Pulmonary artery endothelial cell (primary cell): ENCODE measurements at regions not wholly inside any gene's neighbourhood (a gene's known extent, or its start where the extent isn't known, plus 50 kb on each side); places are given as distances from the start of the nearest gene placed in this dataset.
"Not testable (repeated sequence)": the region's sequence is repeated elsewhere in the genome, so short reads cannot be mapped to it uniquely, and the experiment has no call there.

Source experiments
- DNase-seq: peaks from one replicate; pipeline ENCODE4 v3.0.0-alpha.2; 2011; ENCODE audit warnings: low read depth, low spot score

DNA sequence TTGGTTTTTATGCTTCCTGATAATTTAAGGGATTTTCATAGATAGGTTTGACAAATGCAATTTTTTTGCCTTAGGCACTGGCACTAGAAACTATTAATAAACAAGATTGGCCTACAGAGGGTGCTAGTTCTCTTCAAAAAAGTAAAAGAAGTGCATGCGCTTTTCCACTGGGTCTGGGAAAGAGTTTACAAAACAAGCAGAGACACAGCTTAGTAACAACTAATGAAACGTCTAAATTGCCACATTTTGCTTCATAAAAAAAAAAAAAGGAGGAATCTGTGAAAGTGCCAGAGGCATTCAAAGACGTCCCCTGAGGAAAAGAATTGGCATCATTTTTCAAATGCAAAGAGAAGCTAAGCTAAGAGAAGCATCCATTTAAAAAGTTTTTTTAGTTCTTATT, 58.3 kb upstream of the EEA1 start:
- peak; percentile 55 for DNase-seq

DNA sequence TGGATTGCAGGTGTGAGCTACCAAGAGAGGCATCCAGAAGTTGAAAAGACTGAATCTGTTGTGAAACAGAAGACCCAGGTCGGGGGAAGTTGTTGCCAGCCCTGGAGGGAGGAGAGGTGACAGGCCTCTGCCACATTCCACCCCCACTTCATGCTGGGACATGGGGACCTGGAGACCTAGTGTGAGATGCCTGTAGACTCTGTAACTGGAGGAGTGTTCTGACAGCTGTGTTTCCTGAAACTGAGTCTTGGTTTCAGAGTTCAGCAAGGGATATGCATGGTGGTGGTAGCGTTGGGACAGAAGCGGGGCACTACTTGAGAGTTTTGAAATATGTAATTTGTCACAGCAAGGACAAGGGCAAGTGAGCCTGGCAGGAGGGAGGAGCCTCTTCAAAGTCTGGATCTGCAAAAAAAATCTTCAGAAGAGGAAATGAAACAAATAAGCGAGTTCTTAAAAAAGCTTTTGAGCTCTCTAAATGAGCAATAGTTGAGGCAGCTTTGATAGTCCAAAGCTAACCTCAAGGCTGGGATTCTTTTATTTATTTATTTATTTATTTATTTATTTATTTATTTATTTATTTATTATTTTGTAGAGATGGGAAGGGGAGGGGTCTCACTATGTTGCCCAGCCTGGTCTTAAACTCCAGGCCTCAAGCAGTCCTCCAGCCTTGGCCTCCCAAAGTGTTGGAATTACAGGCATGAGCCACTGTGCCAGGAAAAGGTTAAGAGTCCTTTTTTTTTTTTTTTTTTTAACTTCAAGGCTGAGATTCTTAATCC, 58.9 kb upstream of the EEA1 start:
- no peak for DNase-seq

DNA sequence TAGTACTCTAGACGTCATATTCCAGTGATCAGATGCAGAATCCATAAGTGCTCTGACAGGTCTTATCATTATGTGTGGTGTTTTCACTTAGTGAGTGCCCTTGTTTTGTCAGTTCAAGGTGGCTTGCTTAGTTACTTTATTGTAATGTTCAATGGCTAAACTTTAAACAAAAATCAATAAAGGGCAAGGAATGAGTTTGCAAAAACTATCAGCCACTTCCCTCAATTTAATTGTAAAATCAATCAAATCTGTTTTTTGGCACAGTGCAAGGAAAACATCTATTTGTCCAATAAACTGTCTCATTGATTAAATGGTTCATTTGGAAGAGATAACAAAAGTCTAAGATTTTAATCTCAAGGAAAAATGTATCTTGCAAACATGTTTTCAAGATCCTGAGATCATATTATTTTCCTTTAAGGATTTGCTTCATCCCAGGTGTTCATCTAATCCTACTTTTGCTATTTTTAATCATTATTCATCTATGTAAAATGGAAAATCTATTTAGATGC, 59.6 kb upstream of the EEA1 start:
- no peak for DNase-seq

GRCh38 chr12:92989715-92990484, 60.8 kb upstream of the EEA1 start:
- no peak for DNase-seq

- no peak for DNase-seq
These were observed 62.0 kb upstream of the EEA1 start for GRCh38 chr12:92991134-92991533.

DNA sequence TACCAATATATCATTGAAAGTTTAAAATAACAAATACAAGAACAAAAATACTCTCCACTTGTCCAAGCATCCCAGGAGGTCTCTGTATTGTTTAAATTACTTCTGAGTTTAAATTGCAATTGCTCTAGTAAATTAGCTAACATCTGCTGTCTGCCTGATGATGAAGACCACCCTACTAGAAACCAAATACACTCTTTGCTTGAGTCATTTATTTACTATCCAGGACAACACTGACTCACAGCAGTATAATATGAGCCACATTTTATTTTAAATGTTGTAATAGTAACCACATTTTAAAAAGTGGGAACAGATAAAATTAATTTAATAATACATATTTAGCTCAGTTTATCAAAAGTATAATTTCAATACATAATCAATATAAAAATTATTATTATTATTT, 62.9 kb upstream of the EEA1 start:
- DNase-seq, result no peak

- no peak for DNase-seq
These were observed 64.2 kb upstream of the EEA1 start for GRCh38 chr12:92993259-92993658.

DNA sequence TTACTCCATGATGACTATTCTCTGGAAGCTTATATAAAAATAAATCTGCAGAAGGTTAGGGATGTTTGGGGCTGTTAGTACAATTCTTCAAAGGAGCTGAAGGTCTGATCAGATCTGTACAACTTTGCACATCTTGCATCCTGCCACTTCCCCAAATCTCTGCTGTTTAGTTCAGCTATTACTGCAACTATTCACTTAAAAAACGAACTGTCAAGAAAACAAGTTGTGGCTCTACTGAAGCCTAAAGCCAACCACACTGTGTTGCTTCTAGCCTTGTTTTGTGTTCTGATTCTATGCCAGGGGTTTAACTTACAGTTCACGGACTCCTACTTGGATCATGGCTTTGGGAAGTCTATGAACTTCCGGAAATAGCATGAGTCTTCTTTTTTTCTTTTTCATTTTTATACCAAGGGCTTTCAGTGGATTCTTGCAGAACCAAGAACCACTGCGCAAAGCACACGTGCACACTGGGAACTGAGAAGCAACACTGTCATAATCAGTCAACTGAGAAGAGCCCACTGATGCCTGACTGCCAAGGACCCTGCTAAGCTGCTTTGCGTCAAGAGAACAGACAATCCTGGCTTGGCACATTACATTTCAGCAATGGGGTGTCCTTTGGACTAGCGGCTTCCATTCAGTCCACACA, 66.3 kb upstream of the EEA1 start:
- no peak for DNase-seq

DNA sequence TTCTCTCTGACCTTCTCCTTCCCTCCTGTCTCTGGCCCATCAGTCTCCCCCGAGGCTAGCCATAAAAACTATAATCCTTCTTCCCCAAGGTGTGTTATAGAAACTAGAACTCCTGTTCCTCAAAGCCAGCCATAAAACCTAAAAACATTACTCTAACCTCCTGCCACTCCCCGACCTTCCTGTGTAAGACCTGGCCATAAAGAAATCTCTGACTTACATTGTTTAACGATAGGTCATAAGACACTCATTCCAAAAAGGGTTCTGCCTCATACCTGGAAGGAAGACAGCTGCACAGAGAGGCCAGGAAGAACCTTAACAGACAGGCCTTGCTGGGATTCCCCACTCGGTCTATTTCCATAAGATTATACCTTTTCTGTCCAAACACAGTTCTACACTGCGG, 70.9 kb upstream of the EEA1 start:
- no peak for DNase-seq

DNA sequence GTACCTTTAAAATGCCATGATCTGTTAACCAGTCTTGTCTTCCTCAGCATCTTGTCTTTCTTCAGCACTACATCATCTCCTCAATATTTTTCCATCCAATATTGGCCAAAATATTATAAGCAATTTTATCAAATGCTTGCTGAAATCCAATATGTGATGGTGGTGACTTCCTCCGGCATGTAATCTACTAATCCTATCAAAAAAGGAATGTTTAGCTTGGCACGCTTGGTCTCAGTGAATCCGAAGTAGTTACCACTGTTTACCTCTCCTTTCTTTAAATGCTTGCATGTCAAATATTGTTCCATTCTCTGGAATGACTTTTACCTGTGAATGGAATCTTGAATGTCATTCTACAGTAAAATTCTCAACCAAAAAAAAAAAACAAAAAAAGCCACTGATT, 72.3 kb upstream of the EEA1 start:
- DNase-seq, result no peak

DNA sequence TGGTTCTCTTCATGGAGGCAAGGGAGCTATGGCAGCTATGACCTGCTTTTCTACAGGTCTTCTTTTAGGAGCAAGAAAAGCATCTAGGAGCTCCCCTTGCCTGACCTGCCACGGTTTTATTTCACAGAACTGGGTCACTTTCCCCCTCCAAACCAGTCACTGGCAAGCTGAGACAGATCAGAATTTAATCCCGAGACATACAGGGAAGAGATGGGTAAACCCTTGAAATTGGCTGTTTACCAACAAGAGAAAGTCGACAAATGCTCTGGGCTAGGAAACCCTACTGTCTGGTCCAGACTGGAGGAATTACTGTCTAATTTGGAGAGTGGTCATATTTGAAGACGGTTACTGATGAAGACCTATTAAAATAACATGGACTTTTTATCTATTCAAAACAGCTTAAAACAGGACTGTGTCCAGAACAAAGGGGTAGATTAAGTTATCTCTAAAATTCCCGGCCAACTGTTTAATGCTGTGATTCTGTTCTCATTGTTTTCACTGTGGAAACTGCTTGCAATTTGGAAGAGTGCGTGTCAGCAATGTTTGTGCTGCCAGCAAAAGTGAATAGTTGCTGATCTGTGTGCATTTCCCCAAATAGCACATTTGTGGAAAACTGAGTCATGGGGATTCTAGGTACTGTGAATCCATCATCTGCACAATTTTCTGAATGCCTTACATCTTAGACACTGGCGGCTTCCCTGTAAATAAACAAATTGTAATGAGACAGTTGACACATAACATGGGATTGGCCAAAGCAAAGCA, 73.4 kb upstream of the EEA1 start:
- peak; percentile 95 for DNase-seq

- no peak for DNase-seq
These were observed 74.6 kb upstream of the EEA1 start for GRCh38 chr12:93003531-93004239.

DNA sequence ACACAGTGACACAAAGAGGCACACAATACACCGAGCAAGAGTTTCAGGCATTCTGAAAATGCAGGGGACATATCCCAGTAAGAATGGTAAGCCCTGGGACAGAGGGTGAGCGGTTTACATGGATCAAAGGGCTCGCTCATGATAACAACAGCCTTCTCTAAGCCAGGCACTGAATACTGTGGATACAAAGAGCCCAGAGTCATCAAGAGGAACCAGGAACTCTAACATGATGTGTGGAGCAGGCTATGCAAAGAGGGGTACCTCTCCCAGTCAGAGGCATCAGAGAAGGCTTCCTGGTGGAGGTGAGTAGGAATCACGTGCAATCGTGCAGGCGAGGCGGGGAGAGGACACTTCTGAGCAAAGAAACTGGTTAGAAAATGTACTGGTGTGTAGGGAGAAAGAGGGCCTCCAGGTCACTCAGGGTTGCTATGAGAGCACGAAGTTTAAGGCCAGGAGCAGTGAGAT, 76.9 kb upstream of the EEA1 start:
- no peak for DNase-seq

DNA sequence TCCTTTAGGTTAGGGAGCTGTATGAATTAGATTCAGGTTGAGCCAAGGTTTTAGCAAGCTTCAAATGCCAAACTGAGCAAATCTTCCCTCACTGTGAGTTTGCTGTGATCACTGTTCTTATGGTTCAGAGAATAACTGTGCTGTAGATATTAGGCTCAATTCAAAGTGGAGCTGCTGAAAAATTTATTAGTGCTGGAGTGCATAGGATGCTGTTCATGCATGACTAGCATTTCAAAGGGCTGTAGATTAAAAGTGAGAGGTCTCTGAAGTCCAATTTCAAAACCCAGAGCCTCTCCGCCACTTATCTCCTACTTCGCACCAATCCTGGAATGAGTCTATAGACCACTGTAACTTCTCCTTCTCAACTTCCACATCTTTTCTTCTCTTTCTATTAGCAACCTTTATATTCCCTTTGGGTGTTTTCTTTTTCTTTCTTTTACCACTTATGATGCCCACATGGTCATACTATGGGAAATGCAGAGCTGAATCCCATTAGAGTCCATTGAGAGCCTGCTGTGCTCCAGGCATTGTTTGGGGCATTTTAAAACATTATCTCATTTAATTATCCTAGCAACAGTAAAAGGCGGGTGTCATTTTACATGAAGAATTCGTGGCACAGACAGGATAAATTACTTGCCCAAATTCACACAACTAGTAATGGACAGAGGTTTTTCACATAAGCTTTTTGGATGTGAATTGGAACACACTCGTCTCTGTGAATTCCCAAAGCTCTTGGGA, 77.5 kb upstream of the EEA1 start:
- DNase-seq, result no peak

DNA sequence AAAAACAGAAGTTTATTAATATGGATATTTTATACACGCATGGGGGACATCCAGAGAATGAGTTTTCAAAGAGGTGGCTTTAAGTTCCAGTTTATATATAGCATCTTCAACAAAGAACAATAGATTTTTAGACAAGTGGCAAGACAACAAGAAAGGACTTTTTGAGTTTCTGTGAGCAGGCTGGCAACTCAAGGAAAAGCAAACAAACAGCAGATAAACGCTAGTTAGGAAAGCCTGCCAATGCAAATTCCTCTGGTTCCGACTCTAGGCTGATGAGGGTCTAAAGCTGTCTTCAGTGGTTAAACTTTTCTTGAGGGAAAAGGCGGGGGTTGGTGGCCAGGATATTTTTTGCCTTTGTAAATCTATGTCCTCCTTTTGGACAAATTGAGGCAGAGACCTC, 78.4 kb upstream of the EEA1 start:
- no peak for DNase-seq

DNA sequence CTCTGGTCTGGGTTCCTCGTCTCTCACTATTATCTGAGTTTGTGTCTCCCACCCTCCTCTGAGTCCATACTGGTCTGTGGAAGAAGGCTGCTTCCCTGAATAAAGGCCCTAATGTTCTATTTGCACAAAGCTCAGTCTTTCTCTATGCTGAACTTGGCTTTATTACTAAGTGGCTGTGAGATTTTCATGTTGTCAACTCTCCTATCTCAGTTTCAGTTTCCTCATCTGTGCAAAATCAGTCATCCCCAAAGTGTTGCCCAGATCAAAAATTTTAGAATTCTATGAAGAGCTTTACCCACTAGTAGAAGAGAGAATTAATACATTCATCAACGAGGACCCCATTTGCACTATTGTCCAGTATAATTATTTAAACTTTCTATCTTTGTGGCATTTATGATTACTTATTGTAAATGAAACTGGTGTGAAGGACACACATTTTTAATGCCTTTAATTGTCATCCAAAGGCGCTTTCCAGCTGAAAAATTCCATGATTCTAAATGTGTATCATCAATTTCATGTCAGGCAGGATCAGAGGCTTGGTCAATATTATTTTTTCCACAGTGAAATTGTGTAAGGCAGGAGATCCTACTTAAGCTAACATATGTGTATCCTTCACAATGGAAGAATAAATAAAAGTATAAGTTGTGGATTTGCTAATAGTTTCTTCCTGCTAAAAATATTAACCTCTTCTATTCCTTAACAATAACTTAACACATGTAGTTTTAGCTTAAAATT, 79.1 kb upstream of the EEA1 start:
- no peak for DNase-seq

DNA sequence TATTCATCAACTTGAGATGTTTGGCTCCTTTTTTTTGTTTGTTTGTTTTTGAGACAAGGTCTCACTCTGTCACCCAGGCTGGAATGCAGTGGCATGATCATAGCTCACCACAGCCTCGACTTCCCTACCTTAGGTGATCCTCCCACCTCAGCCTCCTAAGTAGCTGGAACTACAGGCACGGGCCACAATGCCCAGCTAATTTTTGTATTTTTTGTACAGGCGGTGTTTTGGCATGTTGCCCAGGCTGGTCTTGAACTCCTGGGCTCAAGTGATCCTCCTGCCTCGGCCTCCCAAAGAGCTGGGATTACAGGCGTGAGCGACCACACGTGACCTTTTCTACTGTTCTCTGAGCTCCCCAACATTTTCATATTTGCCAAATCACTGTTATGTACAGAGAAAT, 79.8 kb upstream of the EEA1 start:
- not testable (repeated sequence) for DNase-seq

GRCh38 chr12:93009533-93009932, 80.4 kb upstream of the EEA1 start:
- no peak for DNase-seq

DNA sequence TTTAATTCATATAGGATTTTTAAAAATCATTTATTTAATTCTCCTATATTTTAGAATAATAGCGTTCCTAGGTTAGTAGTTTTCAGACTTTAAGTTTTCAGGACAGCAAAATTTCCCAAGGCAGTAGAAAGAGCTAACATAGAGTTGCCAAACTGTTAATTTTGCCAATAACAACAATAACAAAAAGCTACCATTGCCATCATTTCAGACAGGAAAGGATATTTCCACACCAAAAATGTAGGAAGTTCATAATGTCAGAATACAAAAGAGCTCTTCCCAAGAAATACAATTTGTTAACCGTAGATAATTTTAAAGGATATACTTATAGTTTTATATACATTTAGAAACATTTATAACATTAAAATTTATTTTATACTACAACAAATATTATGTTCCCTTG, 81.4 kb upstream of the EEA1 start:
- no peak for DNase-seq
